Right atrium auricular region (tissue), 2 donors: ENCODE measurements at regions not wholly inside any gene's neighbourhood (a gene's known extent, or its start where the extent isn't known, plus 50 kb on each side); places are given as distances from the start of the nearest gene placed in this dataset.

Experiments
- DNase-seq: peaks from one replicate; pipeline ENCODE4 v3.0.0-alpha.2; 2019; ENCODE audit warnings: low spot score
- H3K27ac ChIP-seq, 2 donors: fragments of 200-600 bp; sonication (generic); 1 replicate in 1 of 2; 2 replicates in 1 of 2; pipeline ENCODE4 v1.5.1; 2016 to 2019
- H3K27me3 ChIP-seq, 2 donors: fragments of 200-600 bp; sonication (generic); one replicate each; pipeline versions ENCODE4 v1.5.1 to v1.6.0; 2017 to 2019
- H3K36me3 ChIP-seq: fragments of 200-600 bp; sonication (generic); one replicate; pipeline ENCODE4 v1.5.1; 2016
- H3K4me1 ChIP-seq, 2 donors: fragments of 200-600 bp; sonication (generic); one replicate each; pipeline versions ENCODE4 v1.5.1 to v1.6.0; 2017 to 2019
- H3K4me3 ChIP-seq, 2 donors: fragments of 200-600 bp; sonication (generic); 1 replicate in 1 of 2; 2 replicates in 1 of 2; pipeline ENCODE4 v1.5.1; 2017 to 2019; ENCODE audit warnings: mild to moderate bottlenecking in 1 of 2, moderate library complexity in 1 of 2
- H3K9me3 ChIP-seq, 2 donors: fragments of 200-600 bp; sonication (generic); one replicate each; pipeline ENCODE4 v1.5.1; 2019
- TF ChIP-seq, protein P1 (sequence below), 2 donors: fragments of 200-600 bp; sonication (generic); IDR thresholded peaks; one replicate each; pipeline ENCODE4 v1.5.1; 2019; ENCODE audit warnings: antibody characterized with exemption in 2 of 2

DNA sequence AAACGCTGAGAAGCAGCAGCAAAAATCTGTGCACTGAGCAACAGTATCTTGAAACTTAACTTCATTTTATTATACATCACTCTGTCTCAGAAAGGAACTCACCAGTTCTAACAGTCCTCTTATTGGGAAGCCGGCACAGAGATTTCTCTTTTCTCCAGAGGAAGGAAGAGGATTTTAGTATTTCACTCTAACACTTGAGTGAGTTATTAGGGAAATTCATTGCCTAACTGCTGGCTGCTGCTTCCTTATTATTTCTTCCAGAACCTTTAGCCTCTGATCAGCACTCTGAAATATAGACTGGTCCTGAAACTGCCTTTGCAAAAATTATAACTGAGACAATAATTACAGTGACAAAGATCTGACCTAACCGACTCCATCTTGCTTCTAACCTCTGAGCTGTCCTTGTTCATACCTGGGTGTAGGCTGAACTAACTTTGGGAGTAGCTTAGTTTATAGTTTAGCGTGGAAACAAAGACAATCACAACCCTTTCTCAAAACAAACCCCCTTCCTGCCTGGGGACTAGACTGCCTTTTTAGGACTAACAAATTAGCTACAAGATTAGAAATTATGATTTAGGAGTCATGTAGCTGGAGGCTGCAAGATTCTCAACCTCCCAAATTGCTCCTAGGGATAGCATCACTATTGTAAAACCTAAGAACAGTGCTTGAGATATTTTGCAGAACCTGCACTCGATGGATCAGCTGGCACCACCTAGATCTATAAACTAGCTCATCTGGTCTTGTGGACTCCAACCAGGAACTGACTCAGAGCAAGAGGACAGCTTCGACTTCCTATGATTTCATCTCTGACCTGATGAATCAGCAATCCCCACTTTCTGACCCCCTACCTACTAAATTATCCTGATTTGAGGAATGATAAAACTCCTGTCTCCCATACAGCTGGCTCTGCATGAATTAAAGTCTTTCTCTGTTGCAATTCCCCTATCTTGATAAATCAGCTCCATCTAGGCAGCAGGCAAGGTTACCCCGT, 117.5 kb downstream of the DYRK2 start:
- H3K9me3 ChIP-seq, result no peaks in the 10 kb centered on the region
- no peaks in the 10 kb centered on the region for H3K27me3 ChIP-seq
- DNase-seq, result no peak

DNA sequence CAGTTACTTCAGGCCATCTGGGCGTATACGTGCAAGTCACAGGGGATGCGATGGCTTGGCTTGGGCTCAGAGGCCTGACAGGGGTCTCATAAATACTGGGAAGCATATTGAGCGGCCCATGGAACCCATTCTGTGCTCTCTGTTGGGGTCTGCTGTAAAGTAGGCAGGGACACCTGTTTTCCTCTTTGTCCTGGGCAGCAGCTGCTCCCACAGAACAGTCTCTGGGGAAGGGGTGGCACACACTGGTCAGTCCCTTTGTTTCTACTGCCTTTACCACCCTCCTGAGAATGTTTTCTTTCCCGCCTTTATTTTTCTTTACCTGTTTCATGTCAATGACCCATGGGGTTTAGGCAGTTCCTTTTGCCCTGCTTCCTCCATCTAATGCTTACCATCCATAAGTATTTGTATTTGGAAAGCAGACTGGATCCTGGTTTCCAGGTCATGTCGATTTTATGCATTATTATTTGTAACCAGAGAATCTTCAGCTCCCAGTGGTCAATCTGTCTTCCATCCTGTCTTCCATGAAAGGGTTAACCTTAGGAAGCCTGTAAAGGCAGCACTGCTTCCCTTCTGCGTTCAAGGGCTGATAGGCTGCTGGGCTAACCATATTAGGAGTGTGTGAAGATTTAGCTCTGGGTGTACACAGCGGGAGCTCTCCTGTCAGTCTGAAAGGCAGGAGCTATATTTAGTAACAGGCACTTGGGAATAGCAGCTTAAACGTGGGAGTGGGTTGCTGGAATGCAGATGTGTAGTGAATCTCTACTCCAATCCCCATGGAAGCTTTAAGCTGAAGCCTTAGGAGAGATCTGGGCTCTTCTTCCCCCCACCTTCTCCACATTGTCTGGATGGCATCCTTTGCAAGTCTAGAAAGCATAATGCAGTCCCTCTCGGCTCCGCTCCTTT, 124.0 kb downstream of the DYRK2 start:
- peak overlapping the region; percentile 68 to 80 for H3K27ac ChIP-seq
- DNase-seq, result no peak
- H3K4me1 ChIP-seq, result peaks cover 0 to 20% of the 10 kb centered on the region in 2 donors
- no peaks in the 10 kb centered on the region for H3K9me3 ChIP-seq
- TF ChIP-seq, protein P1, sequence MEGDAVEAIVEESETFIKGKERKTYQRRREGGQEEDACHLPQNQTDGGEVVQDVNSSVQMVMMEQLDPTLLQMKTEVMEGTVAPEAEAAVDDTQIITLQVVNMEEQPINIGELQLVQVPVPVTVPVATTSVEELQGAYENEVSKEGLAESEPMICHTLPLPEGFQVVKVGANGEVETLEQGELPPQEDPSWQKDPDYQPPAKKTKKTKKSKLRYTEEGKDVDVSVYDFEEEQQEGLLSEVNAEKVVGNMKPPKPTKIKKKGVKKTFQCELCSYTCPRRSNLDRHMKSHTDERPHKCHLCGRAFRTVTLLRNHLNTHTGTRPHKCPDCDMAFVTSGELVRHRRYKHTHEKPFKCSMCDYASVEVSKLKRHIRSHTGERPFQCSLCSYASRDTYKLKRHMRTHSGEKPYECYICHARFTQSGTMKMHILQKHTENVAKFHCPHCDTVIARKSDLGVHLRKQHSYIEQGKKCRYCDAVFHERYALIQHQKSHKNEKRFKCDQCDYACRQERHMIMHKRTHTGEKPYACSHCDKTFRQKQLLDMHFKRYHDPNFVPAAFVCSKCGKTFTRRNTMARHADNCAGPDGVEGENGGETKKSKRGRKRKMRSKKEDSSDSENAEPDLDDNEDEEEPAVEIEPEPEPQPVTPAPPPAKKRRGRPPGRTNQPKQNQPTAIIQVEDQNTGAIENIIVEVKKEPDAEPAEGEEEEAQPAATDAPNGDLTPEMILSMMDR (IDR thresholded peaks at IDR 0.05), result no peak
- H3K4me3 ChIP-seq, result peak overlapping the region in 1 of 2 donors; percentile 2
- H3K36me3 ChIP-seq, result no peaks in the 10 kb centered on the region
- no peaks in the 10 kb centered on the region for H3K27me3 ChIP-seq

More for the DNA sequence above, 117.5 kb downstream of the DYRK2 start:
- TF ChIP-seq, protein P1 (IDR thresholded peaks at IDR 0.05), result no peak
- Histone ChIP-seq H3K27ac (no peak overlapping the region), H3K4me3 (no peak overlapping the region), H3K36me3 (no peaks in the 10 kb centered on the region), H3K4me1 (peaks cover 0 to 10% of the 10 kb centered on the region in 2 donors)

DNA sequence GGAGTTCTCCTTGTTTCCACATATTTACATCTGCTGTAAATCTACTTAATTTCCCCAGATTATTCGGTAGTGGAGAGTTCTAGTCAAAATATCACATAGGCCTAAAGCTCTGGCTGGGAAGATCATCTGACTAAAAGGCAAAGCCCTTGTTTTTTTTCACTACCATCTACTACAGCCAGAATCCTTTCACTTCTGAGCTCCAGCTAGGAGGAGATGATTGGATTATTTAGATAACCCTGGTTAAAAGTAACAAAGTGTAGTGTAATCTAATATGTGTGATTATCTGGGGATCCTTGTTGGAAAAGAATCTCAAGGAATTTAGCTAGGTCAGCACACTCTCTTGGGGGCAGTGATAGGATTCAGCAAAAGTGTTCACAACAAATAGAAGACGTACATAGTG, 125.4 kb downstream of the DYRK2 start:
- no peak for DNase-seq
- no peaks in the 10 kb centered on the region for H3K36me3 ChIP-seq
- peak overlapping the region; percentile 68 to 80 for H3K27ac ChIP-seq
- H3K4me1 ChIP-seq, result peaks cover 0 to 20% of the 10 kb centered on the region in 2 donors
- H3K27me3 ChIP-seq, result no peaks in the 10 kb centered on the region
- H3K9me3 ChIP-seq, result no peaks in the 10 kb centered on the region
- no peak overlapping the region for H3K4me3 ChIP-seq
- TF ChIP-seq, protein P1 (IDR thresholded peaks at IDR 0.05), result no peak

DNA sequence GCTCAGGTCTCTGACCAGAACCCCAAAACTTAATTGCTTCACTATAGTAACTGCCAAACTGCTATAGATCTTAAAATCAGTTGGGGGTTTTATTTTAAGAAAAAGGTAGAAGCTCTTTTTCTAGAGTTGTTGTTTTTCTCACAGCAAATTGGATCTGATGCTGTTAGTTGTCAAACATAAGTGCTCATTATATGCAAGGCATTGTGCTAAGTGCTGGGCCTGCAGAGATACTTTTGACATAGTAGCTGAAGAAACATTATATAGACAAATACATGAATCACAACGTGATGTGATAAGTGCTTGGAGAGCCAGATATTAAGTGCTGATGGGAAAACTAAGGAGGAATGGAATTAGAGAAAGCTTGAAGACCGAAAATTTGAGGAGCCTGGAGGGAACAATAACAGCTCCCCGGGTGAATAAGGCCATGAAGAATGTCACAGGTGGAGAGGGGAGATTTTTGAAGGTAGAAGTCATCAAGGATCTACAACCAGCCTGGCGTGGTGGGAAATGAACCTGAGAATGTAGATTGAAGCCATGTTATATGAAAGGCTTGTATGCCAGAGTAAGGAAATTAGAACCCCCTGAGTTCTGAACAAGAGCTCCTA, 126.5 kb downstream of the DYRK2 start:
- no peaks in the 10 kb centered on the region for H3K9me3 ChIP-seq
- DNase-seq, result no peak
- TF ChIP-seq, protein P1 (IDR thresholded peaks at IDR 0.05), result no peak
- H3K4me3 ChIP-seq, result no peak overlapping the region
- H3K27ac ChIP-seq, result peak overlapping the region in 1 of 2 donors; percentile 11
- no peaks in the 10 kb centered on the region for H3K36me3 ChIP-seq
- H3K4me1 ChIP-seq, result peaks cover 0 to 20% of the 10 kb centered on the region in 2 donors
- H3K27me3 ChIP-seq, result no peaks in the 10 kb centered on the region

GRCh38 chr12:67780580-67781084, 132.1 kb downstream of the DYRK2 start:
- Histone ChIP-seq H3K9me3 (no peaks in the 10 kb centered on the region), H3K36me3 (no peaks in the 10 kb centered on the region), H3K27ac (no peak overlapping the region), H3K4me1 (no peaks in the 10 kb centered on the region), H3K4me3 (no peak overlapping the region), H3K27me3 (no peaks in the 10 kb centered on the region)
- DNase-seq, result no peak
- TF ChIP-seq, protein P1 (IDR thresholded peaks at IDR 0.05), result no peak
